ENCODE measurements at regions not wholly inside any gene's neighbourhood (a gene's known extent, or its start where the extent isn't known, plus 50 kb on each side); places are given as distances from the start of the nearest gene placed in this dataset.

DNA sequence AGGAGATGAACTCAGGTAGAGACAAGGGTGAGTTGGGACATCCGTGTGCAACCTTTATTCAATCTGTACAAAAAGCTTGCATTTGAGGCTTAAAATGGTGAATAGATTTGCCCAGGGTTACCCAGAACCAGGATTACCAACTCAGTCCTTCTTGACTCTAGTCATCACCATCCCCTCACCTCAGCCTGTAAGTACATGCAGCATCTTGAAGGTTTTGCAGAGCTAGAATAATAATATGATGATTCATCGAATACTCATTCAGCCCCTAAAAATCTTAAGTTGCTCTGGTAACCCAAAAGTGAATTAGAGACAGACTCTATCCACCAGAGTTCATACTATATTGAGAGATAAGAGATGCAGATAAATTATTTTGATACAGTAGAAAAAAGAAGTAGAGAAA lies 90.3 kb downstream of the NKX2-1 start:
- Histone ChIP-seq H2AFZ (ENCODE audit: low read depth, low read length, poor library complexity, severe bottlenecking) (no peak overlapping the region), H3K27me3 (ENCODE audit: insufficient read depth, low read length) (0 out of 2 replicates have a peak, but pooled peaks cover 14% of the 10 kb centered on the region), H3K27ac (ENCODE audit: low read depth, low read length) (no peak overlapping the region), H3K4me2 (ENCODE audit: low read length) (no peak overlapping the region), H3K4me1 (ENCODE audit: control insufficient read depth in 1 of 2, insufficient read depth in 2 of 2, low read length in 2 of 2) (no peaks in the 10 kb centered on the region), H3K36me3 (ENCODE audit: control insufficient read depth in 1 of 2, insufficient read depth in 2 of 2, low read length in 2 of 2) (no peaks in the 10 kb centered on the region), H3K9me3 (ENCODE audit: control insufficient read depth in 1 of 2, insufficient read depth in 1 of 2, low read depth in 1 of 2, low read length in 2 of 2) (no peaks in the 10 kb centered on the region), H3K9me2 (ENCODE audit: insufficient read depth) (no peaks in the 10 kb centered on the region), H3K4me3 (replicated peaks in 1 of 2; ENCODE audit: low read depth in 1 of 2, low read length in 2 of 2) (no peak overlapping the region), H4K20me1 (ENCODE audit: insufficient read depth) (no peaks in the 10 kb centered on the region), H3K79me2 (ENCODE audit: insufficient read depth, low read length) (no peaks in the 10 kb centered on the region), H3K9ac (ENCODE audit: low read length) (no peak overlapping the region)
- BruUV-seq (replicated peaks): no TSS peak
- ChIA-PET RAD21 (ENCODE audit: low non-redundant PET in 1 of 2, low total read pairs in 2 of 2, uncharacterized antibody in 2 of 2, unreplicated experiment in 2 of 2) (no interaction called here), POLR2A (no interaction called here), CTCF (no interaction called here)
- intact Hi-C loops (cut with micrococcal nuclease): no loop called here
- TF ChIP-seq SIN3A (IDR thresholded peaks at IDR 0.05; ENCODE audit: low read depth): no peak
- TF ChIP-seq POLR2AphosphoS5 (IDR thresholded peaks at IDR 0.05; ENCODE audit: low read depth, low read length): no peak
- no peak for TF ChIP-seq ZNF274 (IDR thresholded peaks at IDR 0.05; ENCODE audit: low read depth, low read length)
- TF ChIP-seq SP1 (IDR thresholded peaks at IDR 0.05; ENCODE audit: low read depth): no peak
- TF ChIP-seq JUND (IDR thresholded peaks at IDR 0.05): no peak
- no peak for TF ChIP-seq ZFX (IDR thresholded peaks at IDR 0.05)
- no peak for TF ChIP-seq CEBPB (IDR thresholded peaks at IDR 0.05; ENCODE audit: low read depth)
- TF ChIP-seq FOSL1 (IDR thresholded peaks at IDR 0.05; ENCODE audit: low read depth): no peak
- TF ChIP-seq CBX3 (IDR thresholded peaks at IDR 0.05; ENCODE audit: low read depth): no peak
- TF ChIP-seq, protein P1, sequence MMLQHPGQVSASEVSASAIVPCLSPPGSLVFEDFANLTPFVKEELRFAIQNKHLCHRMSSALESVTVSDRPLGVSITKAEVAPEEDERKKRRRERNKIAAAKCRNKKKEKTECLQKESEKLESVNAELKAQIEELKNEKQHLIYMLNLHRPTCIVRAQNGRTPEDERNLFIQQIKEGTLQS (IDR thresholded peaks at IDR 0.05): no peak
- TF ChIP-seq RAD21 (IDR thresholded peaks at IDR 0.05; ENCODE audit: low read depth): no peak
- no peak for TF ChIP-seq TCF7L2 (IDR thresholded peaks at IDR 0.05; ENCODE audit: borderline replicate concordance, extremely low read depth, insufficient read depth, insufficient read length)
- TF ChIP-seq YY1 (IDR thresholded peaks at IDR 0.05; ENCODE audit: extremely low read depth, insufficient replicate concordance, low read depth, low read length): no peak
- TF ChIP-seq EGR1 (IDR thresholded peaks at IDR 0.05; ENCODE audit: low read depth): no peak
- TF ChIP-seq, protein P2, sequence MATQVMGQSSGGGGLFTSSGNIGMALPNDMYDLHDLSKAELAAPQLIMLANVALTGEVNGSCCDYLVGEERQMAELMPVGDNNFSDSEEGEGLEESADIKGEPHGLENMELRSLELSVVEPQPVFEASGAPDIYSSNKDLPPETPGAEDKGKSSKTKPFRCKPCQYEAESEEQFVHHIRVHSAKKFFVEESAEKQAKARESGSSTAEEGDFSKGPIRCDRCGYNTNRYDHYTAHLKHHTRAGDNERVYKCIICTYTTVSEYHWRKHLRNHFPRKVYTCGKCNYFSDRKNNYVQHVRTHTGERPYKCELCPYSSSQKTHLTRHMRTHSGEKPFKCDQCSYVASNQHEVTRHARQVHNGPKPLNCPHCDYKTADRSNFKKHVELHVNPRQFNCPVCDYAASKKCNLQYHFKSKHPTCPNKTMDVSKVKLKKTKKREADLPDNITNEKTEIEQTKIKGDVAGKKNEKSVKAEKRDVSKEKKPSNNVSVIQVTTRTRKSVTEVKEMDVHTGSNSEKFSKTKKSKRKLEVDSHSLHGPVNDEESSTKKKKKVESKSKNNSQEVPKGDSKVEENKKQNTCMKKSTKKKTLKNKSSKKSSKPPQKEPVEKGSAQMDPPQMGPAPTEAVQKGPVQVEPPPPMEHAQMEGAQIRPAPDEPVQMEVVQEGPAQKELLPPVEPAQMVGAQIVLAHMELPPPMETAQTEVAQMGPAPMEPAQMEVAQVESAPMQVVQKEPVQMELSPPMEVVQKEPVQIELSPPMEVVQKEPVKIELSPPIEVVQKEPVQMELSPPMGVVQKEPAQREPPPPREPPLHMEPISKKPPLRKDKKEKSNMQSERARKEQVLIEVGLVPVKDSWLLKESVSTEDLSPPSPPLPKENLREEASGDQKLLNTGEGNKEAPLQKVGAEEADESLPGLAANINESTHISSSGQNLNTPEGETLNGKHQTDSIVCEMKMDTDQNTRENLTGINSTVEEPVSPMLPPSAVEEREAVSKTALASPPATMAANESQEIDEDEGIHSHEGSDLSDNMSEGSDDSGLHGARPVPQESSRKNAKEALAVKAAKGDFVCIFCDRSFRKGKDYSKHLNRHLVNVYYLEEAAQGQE (IDR thresholded peaks at IDR 0.05; ENCODE audit: low read depth): no peak
- DNase-seq (ENCODE audit: low read depth, low spot score) (no peak), ATAC-seq (no peak)

All from HCT116 (cell line).